Gastrocnemius medialis (tissue), 4 donors: ENCODE measurements at regions not wholly inside any gene's neighbourhood (a gene's known extent, or its start where the extent isn't known, plus 50 kb on each side); places are given as distances from the start of the nearest gene placed in this dataset.

ENCODE experiments used
- CTCF ChIP-seq, 5 experiments: fragments of 450-650 bp in 3 of 5; fragments of 200-600 bp in 2 of 5; sonication (generic) in 2 of 5; IDR thresholded peaks in 4 of 5; conservative IDR thresholded peaks in 1 of 5; 1 replicate in 4 of 5; 2 replicates in 1 of 5; pipeline ENCODE4 v1.5.1; 2016 to 2019; ENCODE audit warnings: antibody characterized with exemption in 5 of 5, mild to moderate bottlenecking in 3 of 5, moderate library complexity in 3 of 5
- POLR2A ChIP-seq, 2 donors: fragments of 450-650 bp; IDR thresholded peaks; one replicate each; pipeline ENCODE4 v1.6.1; 2017; ENCODE audit warnings: antibody characterized with exemption in 2 of 2, mild to moderate bottlenecking in 2 of 2, moderate library complexity in 2 of 2

GRCh38 chr18:51811883-51812282 is 528.1 kb upstream of the DCC start:
- TF ChIP-seq CTCF (IDR thresholded peaks at IDR 0.05 in 4 of 5, conservative IDR thresholded peaks at IDR 0.05 in 1 of 5) = no peak
- no peak for TF ChIP-seq POLR2A (IDR thresholded peaks at IDR 0.05)
